Activated CD8-positive, alpha-beta memory T cell treated with anti-CD3 and anti-CD28 coated beads, Interleukin-2, amount 50 U/mL, for 4 hours (primary cell): ENCODE measurements at regions not wholly inside any gene's neighbourhood (a gene's known extent, or its start where the extent isn't known, plus 50 kb on each side); places are given as distances from the start of the nearest gene placed in this dataset.
"Not testable (repeated sequence)": the region's sequence is repeated elsewhere in the genome, so short reads cannot be mapped to it uniquely, and the experiment has no call there.

Experiments used
- DNase-seq: peaks from one replicate; pipeline ENCODE4 v3.0.0-alpha.2; 2020

DNA sequence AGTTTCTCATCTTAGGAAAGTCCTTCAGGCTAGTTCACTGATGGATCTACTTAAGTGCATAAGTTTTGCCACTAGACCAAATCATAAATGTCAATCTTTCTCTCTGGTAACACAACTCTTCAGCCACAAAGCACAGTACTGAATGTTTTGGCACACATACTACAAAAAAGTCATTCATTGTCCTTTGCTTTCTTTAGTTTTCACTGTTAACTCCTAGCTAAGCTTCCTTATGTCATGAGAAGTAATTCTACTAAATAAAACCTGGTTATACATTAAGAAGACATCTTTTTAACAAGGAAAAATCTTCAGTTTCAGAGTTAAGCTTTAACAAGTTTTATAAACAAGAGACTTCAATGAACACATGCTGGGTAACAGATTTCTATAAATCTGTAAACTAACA is 379.2 kb upstream of the NFIA start:
- DNase-seq: no peak

DNA sequence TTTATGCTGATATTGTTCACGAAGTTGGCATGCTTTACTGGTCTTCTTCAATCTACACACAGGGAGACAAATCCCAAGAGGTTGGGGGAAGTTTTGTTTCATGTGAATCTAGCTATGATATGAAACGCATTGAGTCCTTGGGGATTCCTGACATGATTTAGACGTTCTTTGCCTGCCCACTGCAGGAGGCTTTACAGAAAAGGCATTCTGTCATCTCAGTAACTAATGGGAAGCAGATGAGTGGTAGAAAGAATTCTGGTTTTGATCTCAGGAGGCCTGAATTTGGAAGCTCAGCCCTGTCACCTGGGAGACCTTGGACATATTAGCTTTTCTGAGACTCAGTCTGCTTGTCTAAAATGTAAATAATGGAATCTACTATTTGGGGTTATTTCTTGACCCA is 383.0 kb upstream of the NFIA start:
- DNase-seq: no peak

DNA sequence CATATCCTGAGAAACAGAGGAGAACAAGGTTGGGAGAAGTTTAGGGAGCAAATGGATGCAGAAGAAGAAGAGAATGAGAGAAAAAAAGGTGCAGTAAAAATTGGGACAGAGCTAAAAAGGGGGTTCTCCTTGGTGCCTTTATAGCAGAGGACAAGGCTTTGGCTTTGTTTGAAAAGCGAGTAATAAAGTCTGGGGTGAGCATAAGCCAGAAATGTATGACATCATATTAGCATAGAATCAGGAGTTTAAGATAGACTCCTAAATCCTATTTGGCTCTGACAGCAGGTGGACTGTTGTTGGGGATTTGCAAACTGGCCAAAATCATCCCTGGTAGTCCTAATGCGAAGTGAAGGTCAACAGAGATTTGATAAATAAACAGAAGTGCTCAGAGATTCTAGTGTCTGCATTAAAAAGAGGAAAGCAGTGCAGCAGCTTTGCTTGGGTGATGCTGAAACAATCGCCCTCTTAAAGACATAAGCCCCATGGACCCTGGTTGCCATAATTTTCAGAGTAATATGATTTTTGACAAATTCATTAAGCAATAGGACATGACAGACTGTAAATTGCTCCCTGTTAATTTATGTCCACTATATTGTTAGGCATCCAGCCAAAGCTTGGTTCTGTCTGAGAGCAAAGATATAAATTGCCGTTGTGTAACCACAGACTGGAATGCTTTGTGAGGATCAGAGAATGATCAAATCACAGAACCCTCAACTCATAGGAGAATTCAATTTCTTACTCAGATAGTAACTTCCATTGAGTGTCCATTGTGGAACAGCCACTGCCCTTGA is 385.0 kb upstream of the NFIA start:
- DNase-seq: no peak

DNA sequence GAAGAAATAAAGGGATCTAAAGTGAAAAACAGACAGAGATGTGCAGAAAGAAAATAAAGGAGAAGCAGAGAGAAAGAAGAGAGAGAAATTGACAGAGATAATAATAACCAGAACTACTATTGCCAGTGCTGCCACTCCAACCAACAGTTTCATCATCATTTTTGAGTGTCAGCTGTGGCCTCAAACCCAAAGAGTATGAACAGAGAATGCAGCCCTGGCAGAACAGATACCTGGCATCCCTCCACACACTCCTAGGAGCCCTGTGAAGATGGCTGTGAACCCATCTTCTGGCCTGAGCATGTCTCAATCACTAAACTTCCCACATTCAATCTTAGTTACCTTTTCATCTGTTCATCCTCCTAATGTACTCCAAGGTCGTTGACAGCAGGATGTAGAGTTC is 385.8 kb upstream of the NFIA start:
- DNase-seq: no peak

DNA sequence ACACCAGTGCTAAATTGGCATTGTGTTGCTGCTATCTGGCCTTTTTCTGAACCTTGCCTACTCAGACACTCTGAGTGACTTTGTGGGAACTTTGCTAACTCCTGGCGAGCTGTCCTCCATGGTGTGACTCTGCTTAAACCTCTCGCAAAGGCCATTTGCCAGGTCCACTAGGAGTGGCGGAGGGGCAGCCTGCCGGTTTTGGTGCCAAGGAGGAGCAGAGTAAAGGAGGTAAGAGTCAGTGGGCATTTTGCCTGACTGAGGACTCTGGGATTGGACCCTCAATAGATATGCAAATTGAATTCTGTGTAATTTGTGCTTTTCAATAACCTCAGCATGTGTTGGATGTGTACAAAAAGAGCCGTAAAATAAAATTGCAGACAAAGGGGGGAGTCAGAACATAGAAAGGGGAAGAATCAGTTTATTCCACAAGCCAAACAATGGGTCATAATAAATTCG is 386.6 kb upstream of the NFIA start:
- no peak for DNase-seq

DNA sequence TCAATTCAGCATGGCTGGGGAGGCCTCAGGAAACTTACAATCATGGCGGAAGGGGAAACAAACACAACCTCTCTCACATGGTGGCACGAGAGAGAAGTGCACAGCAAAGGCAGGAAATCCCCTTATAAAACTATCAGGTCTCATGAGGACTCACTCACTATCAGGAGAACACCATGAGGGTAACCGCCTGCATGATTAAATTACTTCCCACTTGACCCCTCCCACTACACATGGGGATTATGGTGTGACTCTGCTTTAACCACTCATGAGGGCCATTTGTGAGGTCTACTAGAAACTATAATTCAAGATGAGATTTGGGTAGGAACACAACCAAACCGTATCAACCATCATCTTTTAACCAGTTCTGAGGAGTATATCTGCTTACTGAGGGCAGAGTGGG is 387.4 kb upstream of the NFIA start:
- DNase-seq: no peak

DNA sequence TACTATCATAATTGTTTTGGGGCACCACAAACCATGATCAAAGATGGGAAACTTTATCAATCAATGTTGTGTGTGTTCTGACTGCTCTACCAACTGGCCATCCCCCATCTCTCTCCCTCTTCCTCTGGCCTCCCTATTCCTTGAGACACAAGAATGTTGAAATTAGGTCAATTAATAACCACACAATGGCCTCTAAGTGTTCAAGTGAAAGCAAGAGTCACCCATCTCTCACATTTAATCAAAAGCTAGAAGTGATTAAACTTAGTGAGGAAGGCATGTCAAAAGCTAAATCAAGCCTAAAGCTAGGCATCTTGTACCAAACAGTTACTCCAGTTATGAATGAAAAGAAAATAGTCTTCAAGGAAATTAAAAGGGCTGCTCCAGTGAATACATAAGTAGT is 390.3 kb upstream of the NFIA start:
- no peak for DNase-seq

DNA sequence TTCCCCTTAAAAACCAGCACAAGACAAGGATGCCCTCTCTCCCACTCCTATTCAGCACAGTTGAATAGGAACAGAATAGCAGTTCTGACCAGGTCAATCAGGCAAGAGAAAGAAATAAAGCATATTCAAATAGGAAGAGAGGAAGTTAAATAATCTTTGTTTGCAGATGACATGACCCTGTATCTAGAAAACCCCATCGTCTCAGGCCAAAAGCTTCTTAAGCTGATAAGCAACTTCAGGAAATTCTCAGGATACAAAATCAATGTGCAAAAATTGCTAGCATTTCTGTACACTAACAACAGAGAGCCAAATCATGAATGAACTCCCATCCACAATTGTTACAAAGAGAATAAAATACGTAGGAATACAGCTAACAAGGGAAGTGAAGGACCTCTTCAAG is 394.1 kb upstream of the NFIA start:
- not testable (repeated sequence) for DNase-seq

DNA sequence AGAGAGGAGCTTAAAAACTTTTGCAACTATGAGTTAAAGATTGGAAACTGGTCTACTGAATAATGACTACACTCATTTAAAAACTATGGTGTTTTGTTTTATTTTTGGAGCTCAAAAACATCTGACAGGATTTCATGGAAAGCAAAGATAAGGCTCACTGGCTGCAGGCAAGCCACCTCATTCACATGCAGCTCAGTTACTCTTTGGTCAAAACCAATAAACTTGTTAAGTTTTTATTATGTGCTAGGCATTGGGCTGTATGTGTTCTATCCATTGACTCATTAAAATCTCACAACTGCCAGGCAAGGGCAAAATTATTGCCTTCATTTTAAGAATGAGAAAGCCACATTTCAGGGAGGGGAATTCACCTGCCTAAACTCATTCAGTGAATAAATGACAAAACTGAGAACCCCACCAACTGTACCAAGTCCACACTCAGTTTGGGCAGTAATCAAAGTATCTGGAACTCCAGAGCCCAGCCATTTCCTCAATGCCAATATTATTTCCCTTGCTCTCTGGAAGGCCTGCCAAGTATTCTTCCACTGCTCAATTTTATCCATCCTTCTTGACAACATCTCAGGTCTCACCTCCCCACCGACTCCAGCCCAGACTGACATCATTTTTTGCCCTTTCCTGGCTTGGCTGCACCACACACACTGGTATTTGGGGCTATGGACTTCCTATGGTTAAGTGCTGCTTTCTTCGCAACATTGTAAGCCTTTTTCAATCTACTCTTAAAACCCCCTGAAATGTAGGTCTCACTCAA is 401.1 kb upstream of the NFIA start:
- DNase-seq: no peak

DNA sequence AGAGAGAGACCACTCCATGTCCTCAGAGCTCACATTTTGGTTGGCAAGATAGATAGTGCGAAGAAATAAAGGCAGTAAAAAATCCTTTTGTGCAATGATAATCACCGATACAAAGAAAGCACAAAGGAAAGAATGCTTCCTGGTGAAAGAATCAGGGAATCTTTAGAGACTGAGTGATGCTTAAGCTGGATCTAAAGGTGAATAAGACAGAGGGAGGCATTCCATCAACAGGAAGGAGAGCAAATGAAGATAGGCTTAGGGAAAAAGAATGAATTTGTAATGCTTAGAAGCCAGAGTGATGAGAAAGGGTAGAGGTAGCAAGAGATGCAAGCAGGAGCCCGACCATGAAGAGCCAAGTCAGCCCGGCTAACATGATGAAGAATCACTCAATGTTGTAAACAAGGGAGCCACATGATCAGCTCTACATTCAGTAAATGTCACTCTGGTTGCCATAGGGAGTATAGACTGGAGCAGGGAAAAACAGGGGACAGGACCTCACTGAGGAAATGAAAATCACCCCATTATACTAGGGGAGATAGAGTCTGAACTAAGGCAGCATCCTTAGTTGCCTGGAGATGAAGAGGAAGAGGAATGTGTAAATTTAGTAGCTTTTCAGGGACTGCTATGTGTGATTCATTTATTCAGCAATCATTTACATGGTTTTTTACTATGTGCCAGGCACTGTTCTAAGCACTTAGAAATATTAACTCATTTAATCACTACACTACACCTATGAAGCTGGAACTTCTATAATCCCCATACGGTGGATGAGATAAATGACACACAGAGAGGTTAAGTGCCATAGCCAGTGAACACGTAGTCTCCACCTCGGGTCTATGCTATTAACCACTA is 402.6 kb upstream of the NFIA start:
- DNase-seq: no peak

DNA sequence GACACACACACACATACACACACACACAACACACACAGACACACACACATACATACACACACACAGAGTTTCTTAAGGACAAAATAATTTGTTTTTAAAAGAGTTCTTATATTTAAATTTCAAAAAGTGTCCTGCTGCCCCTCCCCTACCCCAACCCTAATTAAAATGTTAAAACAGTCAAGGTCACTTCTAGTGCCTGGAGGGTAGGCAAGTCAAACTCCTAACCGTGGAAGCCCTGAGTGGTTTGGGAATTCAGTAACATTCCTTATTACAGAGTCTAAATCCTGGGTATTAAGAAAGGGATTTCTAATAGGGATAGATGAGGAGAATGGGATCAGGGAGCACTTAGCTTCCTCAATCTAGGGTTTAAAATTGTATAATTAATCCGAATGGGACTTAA is 403.6 kb upstream of the NFIA start:
- DNase-seq: no peak

DNA sequence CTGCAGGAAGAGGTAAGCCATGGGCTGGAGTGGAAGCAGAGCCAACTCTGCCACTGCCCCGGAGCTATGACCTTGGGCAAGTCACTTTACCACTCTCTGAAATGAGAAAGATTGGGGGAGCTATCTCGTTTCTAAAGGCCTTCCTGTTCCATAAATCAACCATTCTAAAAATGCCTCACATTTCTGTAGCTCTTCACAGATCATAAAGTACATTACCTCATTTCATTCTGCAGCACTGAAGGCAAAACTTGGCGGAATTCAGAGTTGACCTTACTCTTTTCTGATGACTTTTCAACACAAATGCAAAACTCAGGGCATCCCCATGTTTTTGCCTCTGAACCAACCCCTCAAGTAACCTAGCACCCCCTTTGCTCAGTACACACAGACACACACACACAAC is 404.0 kb upstream of the NFIA start:
- DNase-seq: no peak

DNA sequence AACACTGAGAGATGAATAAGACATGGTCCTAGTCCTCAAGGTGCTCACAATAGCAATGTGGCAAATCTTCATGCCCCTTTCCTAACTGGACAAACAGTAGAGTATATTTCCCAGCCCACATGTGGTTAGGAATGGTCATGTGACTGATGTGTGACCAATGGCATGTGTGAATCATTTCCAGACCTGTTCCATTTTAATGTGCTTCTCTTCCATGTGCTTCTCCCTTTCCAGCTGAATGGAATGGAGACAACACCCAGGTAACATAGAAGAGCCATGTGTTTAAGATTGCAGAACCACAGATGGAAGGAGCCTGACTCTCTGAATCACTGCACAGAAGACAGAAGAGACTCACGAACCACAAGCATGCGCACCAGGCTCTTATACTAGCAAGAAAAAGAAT is 409.9 kb upstream of the NFIA start:
- no peak for DNase-seq

DNA sequence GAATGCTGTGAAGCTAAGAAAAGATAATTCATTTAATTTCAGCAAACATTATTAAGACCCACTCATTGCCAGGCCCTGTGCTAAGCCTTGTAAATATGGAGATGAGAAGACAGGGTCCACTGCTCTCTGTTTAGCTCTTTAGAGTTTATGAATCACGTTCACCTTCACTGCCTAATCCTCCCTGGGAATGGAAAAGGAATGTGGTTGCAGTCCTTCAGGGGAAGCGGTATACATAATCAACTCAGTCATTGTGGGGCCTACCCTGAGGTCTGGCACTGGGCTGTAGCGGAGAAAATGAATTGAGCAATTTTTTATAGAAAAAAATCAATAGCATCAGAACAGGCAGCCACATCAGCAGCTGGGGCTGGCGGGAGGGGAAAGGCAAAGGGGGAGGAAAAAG is 412.1 kb upstream of the NFIA start:
- no peak for DNase-seq

DNA sequence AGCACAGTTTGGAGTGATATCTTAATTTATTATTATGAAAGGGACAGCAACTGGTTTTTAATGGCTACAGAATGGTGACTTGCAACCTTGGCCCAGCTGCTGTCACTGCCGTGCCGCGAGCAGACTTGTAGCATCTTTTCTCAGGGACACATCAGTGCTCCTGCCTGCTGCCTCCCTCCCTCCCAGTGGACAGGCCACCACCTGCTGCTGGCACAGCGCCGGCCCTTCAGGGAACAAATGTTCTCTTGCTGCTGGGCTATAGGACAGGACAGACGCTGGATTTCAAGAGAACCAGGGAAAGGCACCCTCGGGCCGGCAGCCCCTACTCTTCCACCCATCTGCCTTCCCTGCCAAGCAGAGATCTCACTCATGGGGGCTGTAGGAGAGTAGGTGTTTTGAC is 413.8 kb upstream of the NFIA start:
- DNase-seq: no peak

DNA sequence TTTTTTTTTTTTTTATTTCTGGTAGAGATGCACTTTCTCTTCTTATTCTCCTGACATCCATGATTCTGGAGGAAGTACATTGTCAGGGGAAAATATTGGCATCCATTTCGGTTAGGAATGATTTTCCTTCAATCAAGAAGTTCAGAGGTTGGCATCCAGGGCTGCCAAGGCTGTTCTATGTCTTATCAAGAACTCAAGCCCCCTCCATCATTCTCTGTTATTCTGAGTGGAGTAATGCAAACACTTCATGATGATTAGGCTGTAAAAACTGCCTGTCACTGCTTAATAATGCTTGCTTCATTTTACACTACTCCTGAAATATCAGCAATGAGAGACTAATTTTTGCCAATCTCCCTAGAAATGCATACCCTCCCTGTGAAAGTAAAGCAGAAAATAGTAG is 417.1 kb upstream of the NFIA start:
- DNase-seq: no peak

DNA sequence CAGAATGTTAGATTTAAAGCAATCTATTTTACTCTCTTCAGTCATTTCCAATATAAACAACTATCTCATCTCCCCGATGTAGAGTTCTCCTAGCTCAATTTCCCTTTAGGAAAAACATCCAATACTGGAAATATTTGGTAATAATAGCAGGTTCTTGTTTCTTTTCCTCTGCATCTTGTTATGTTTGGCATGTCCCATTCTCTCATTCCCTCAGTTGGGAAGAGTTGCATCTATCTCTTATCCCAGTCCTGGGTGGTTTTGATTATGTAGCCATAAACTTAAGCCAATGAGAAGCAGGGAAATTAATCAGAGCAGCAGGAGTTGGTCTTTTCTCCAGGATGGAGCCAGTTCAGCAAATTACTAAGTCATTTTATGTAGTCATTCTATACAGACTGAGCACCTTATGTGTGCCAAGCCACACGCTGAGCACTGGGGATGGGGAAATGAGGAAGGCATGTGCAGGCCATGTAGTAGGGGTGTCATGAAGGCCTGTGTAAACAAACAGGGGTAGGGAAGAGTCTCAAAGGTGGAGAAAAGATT is 418.2 kb upstream of the NFIA start:
- DNase-seq: no peak

DNA sequence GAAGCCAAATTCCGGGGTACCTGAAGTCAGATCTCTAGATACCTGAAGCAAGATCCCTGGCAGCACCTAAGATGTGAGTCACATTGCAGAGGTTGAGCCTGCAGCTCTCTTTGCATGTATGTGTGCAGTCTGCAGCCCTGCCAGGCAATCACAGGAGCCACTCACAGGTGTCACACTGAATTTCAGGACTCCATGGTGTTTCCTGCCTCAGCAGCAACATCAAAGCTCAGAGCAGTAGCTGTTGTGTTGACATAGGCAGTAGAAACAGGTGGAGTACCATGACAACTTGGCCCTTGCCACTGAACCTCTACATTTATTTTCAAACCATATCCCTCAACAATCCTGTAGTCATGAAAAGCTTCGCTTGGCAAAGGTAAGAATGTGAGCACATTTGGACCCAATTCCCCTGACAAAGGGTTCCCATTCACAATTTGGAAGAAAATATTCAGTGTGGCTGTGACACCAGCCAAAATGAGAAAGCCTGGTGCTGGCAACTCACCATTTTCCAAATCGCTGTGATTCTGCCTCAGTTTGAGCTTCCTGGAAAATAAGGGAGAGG is 419.8 kb upstream of the NFIA start:
- no peak for DNase-seq

DNA sequence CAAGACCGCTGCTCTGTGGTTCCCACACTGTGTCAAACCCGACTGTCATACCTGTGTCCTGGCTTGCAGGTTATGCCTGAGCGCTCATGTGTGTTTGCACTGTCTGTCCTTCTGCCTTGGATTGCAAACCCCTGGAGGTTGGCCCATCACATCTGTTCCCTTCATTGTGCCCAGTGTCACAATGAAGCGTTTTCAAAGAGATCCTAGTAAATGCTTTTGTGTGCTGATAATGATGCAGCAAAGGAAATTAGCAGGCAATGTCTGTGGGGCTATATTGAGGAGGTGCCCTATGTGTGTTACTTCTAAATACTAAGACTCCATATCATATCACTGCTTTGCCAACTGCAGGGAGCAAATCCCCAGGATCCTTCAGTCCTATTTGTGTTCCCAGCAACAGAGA is 424.4 kb upstream of the NFIA start:
- no peak for DNase-seq

DNA sequence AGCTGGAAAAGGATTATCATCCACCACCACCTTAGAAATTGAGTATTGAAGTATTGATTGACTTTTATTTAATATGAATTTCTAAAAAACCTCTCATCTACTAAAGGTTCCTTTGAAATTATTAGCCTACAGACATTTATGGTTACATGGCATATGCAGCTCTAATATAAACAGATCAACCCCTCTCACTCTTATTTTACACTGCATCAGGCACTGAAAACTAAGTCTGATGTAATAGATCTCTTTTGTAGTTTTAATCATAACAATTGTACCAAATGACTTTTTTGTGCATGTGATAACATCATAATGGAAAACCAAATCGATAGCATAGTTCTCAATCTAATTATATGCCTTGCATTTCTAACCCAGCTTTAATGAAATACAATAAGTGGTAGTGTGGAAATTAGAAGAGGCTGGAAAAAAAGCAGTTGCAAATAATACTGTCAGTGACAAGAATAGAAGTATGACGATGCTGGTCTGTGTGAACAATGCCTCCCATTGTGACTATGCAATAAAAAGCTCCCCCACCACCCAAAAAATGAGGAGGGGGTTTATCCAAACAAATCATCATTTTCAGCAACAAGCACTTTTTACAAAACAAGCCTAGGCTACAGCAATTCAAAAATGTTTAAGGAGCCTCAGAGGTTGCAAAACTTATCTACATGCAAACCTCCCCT is 426.5 kb upstream of the NFIA start:
- no peak for DNase-seq

DNA sequence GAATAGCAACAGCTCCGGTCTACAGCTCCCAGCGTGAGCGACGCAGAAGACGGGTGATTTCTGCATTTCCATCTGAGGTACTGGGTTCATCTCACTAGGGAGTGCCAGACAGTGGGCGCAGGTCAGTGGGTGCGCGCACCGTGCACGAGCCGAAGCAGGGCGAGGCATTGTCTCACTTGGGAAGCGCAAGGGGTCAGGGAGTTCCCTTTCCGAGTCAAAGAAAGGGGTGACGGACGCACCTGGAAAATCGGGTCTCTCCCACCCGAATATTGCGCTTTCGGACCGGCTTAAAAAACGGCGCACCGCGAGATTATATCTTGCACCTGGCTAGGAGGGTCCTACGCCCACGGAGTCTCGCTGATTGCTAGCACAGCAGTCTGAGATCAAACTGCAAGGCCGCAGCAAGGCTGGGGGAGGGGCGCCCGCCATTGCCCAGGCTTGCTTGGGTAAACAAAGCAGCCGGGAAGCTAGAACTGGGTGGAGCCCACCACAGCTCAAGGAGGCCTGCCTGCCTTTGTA is 442.3 kb upstream of the NFIA start:
- DNase-seq: not testable (repeated sequence)

DNA sequence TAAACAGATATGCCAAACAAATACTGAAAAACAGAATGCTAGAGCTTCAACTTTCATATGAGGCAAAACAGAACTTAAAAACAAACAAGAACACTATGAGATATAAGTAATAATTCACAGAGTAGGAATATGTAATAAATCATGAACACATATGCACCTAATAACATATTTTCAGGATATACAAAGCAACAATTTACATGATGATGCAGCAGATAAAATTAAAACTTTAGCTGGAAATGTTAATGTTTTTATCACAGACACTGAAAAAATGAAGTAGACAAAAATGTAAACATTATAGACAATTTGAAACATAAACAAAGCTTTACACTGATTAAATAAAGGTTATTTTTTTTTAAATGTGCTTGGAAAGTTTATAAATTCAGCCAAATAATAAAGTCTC is 443.1 kb upstream of the NFIA start:
- DNase-seq: no peak
